Testis (tissue), 2 donors: ENCODE measurements at regions not wholly inside any gene's neighbourhood (a gene's known extent, or its start where the extent isn't known, plus 50 kb on each side); places are given as distances from the start of the nearest gene placed in this dataset.

ENCODE experiments used
- CTCF ChIP-seq, 3 experiments: fragments of 450-650 bp in 2 of 3; fragments of 200-600 bp in 1 of 3; sonication (generic) in 1 of 3; IDR thresholded peaks; one replicate each; pipeline ENCODE4 v1.5.1; 2016 to 2019; ENCODE audit warnings: antibody characterized with exemption in 3 of 3, mild to moderate bottlenecking in 2 of 3, moderate library complexity in 1 of 3
- POLR2A ChIP-seq: fragments of 450-650 bp; IDR thresholded peaks from one replicate; pipeline ENCODE4 v1.6.1; 2017; ENCODE audit warnings: antibody characterized with exemption, mild to moderate bottlenecking, moderate library complexity

- TF ChIP-seq CTCF (IDR thresholded peaks at IDR 0.05) (no peak), POLR2A (no peak)
Observed at GRCh38 chr2:59008950-59009349, 767.8 kb upstream of the FANCL start.
